Hypothalamus (tissue), 51 donors: ENCODE measurements at regions not wholly inside any gene's neighbourhood (a gene's known extent, or its start where the extent isn't known, plus 50 kb on each side); places are given as distances from the start of the nearest gene placed in this dataset.

ENCODE experiments used
- DNase-seq, 51 donors: peaks; one replicate each; lab custom pipeline; 2025; lab: John Stamatoyannopoulos, UW

GRCh38 chr11:127490896-127491295 is 490.3 kb upstream of the KIRREL3 start:
- no peak for DNase-seq

GRCh38 chr11:127485541-127485940 is 485.0 kb upstream of the KIRREL3 start:
- no peak for DNase-seq

GRCh38 chr11:127481391-127481790 is 480.8 kb upstream of the KIRREL3 start:
- DNase-seq, result no peak

GRCh38 chr11:127478826-127479225 is 478.3 kb upstream of the KIRREL3 start:
- no peak for DNase-seq

GRCh38 chr11:127474766-127475165 is 474.2 kb upstream of the KIRREL3 start:
- no peak for DNase-seq

GRCh38 chr11:127472505-127472904 is 471.9 kb upstream of the KIRREL3 start:
- DNase-seq, result no peak

- no peak for DNase-seq
Measured at GRCh38 chr11:127471662-127472061, 471.1 kb upstream of the KIRREL3 start.

- no peak for DNase-seq
Measured at GRCh38 chr11:127470306-127470884, 469.8 kb upstream of the KIRREL3 start.

GRCh38 chr11:127464325-127464724 is 463.8 kb upstream of the KIRREL3 start:
- DNase-seq, result no peak

GRCh38 chr11:127462065-127462344 is 461.4 kb upstream of the KIRREL3 start:
- no peak for DNase-seq

- no peak for DNase-seq
Measured at GRCh38 chr11:127461241-127462064, 460.9 kb upstream of the KIRREL3 start.

GRCh38 chr11:127458561-127458960 is 458.0 kb upstream of the KIRREL3 start:
- DNase-seq, result peak in 1 of 51 donors; percentile 2

GRCh38 chr11:127454856-127455255 is 454.3 kb upstream of the KIRREL3 start:
- DNase-seq, result no peak

GRCh38 chr11:127452533-127452932 is 452.0 kb upstream of the KIRREL3 start:
- no peak for DNase-seq

- DNase-seq, result peak in 47 of 51 donors; percentile 3 to 90 (median 59)
Measured at GRCh38 chr11:127451861-127452260, 451.3 kb upstream of the KIRREL3 start.

- no peak for DNase-seq
Measured at GRCh38 chr11:127448101-127448500, 447.5 kb upstream of the KIRREL3 start.

- DNase-seq, result no peak
Measured at GRCh38 chr11:127445476-127445875, 444.9 kb upstream of the KIRREL3 start.

GRCh38 chr11:127443297-127443696 is 442.7 kb upstream of the KIRREL3 start:
- no peak for DNase-seq

- no peak for DNase-seq
Measured at GRCh38 chr11:127440616-127441015, 440.0 kb upstream of the KIRREL3 start.

- no peak for DNase-seq
Measured at GRCh38 chr11:127425281-127425680, 424.7 kb upstream of the KIRREL3 start.

GRCh38 chr11:127424661-127425060 is 424.1 kb upstream of the KIRREL3 start:
- no peak for DNase-seq

GRCh38 chr11:127420139-127420538 is 419.6 kb upstream of the KIRREL3 start:
- no peak for DNase-seq
